ENCODE measurements at regions not wholly inside any gene's neighbourhood (a gene's known extent, or its start where the extent isn't known, plus 50 kb on each side); places are given as distances from the start of the nearest gene placed in this dataset.

DNA sequence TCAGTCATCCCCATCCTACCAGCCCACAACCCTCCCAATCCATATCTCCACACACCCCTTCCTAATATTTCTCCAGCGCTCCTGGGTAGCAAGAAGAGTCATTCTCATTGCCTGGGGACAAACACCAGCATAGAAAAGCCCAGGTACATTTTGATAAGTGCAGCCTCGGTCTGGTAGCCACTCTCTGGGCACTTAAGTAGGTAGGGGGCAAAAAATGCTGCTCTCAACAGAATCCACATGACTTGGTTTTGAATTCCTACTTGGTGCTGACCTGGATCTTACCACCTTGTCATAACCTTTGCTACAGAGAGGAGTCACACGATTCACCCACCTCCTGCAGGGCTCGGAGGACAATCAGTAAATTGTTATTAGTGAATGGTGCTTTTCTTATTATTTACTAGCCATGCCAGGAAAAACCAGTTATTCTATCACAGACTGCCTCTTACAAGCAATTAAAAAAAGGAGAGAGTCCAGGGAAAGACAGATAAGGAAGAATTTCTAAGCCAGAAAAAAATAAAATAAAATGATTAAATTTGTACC lies 249.1 kb downstream of the LY86 start:
- H3K36me3 ChIP-seq = no peaks in the 10 kb centered on the region
- H3K27me3 ChIP-seq = no peaks in the 10 kb centered on the region
- no peak overlapping the region for H3K4me3 ChIP-seq
- no peak for DNase-seq (ENCODE audit: low spot score)
- H3K4me1 ChIP-seq = no peaks in the 10 kb centered on the region
- TF ChIP-seq, protein P1, sequence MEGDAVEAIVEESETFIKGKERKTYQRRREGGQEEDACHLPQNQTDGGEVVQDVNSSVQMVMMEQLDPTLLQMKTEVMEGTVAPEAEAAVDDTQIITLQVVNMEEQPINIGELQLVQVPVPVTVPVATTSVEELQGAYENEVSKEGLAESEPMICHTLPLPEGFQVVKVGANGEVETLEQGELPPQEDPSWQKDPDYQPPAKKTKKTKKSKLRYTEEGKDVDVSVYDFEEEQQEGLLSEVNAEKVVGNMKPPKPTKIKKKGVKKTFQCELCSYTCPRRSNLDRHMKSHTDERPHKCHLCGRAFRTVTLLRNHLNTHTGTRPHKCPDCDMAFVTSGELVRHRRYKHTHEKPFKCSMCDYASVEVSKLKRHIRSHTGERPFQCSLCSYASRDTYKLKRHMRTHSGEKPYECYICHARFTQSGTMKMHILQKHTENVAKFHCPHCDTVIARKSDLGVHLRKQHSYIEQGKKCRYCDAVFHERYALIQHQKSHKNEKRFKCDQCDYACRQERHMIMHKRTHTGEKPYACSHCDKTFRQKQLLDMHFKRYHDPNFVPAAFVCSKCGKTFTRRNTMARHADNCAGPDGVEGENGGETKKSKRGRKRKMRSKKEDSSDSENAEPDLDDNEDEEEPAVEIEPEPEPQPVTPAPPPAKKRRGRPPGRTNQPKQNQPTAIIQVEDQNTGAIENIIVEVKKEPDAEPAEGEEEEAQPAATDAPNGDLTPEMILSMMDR (IDR thresholded peaks at IDR 0.05) = no peak
- no peak overlapping the region for H3K27ac ChIP-seq
- no peaks in the 10 kb centered on the region for H3K9me3 ChIP-seq

DNA sequence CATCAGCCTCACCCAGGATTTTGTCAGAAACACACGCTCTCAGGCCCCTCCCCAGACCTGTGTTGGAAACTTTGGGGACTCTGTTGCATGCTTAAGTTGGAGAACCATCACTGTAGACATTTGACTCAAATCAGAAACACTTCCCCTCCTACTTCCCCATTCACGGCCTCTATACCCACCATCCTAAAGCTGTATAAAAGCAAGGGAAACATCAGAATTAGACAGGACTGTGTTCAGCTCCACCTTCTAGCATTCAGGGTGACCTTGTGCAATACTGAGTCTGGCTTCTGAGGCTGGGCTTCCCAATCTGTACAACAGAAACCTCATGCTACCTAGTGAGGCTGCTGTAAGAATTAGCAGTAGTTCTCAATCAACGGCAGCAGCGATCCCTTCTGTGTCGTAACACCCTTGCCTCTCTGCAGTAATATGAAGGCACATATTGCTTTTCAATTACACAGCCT lies 252.3 kb downstream of the LY86 start:
- no peak for DNase-seq (ENCODE audit: low spot score)
- H3K4me3 ChIP-seq = no peak overlapping the region
- no peaks in the 10 kb centered on the region for H3K27me3 ChIP-seq
- H3K9me3 ChIP-seq = peaks cover 0 to 3% of the 10 kb centered on the region in 2 donors
- H3K27ac ChIP-seq = no peak overlapping the region
- TF ChIP-seq, protein P1 (IDR thresholded peaks at IDR 0.05) = no peak
- no peaks in the 10 kb centered on the region for H3K4me1 ChIP-seq
- no peaks in the 10 kb centered on the region for H3K36me3 ChIP-seq

DNA sequence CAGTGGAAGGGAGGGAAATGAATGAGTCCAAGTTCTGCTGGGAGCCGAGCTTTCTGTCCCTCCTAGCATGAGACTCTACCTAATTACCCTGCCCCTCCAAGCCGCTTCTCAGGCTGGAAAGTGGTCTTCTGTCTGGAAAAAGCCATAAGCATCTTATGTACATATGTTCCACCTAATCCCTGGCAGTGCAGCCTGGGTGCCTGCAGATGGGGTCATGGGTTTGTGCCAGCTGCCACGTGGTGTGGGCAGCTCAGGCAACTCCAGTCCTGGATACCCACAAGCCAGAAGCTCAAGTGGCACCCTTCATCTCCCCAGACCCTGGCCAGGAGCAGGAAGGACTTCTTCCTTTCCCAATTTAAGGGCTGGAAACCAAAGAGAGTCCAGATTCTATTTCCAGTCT lies 253.1 kb downstream of the LY86 start:
- no peaks in the 10 kb centered on the region for H3K4me1 ChIP-seq
- DNase-seq (ENCODE audit: low spot score) = no peak
- no peaks in the 10 kb centered on the region for H3K36me3 ChIP-seq
- TF ChIP-seq, protein P1 (IDR thresholded peaks at IDR 0.05) = no peak
- H3K27me3 ChIP-seq = no peaks in the 10 kb centered on the region
- peaks cover 0 to 6% of the 10 kb centered on the region in 2 donors for H3K9me3 ChIP-seq
- H3K4me3 ChIP-seq = no peak overlapping the region
- H3K27ac ChIP-seq = no peak overlapping the region

DNA sequence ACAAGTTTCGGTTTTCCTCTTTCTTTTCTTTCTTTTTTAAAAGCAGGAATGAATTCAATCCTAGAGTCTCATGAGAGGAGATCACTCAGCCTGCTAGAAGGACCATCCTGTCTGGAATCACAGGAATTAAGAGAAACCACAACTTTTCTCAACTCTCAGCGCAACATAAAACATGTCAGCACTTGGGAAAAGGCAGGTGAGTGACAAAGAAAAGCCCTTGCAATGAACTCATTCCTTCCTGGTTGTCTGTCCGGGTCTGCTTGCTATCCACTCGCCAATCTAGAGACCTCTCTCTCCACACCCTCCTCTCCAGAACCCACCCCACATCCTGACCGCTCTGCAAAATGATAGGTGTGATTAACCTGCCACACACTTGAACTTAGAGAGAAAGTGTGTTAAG lies 253.8 kb downstream of the LY86 start:
- no peaks in the 10 kb centered on the region for H3K4me1 ChIP-seq
- no peaks in the 10 kb centered on the region for H3K36me3 ChIP-seq
- H3K9me3 ChIP-seq = peaks cover 0 to 6% of the 10 kb centered on the region in 2 donors
- TF ChIP-seq, protein P1 (IDR thresholded peaks at IDR 0.05) = no peak
- no peaks in the 10 kb centered on the region for H3K27me3 ChIP-seq
- no peak overlapping the region for H3K4me3 ChIP-seq
- H3K27ac ChIP-seq = no peak overlapping the region
- DNase-seq (ENCODE audit: low spot score) = no peak

DNA sequence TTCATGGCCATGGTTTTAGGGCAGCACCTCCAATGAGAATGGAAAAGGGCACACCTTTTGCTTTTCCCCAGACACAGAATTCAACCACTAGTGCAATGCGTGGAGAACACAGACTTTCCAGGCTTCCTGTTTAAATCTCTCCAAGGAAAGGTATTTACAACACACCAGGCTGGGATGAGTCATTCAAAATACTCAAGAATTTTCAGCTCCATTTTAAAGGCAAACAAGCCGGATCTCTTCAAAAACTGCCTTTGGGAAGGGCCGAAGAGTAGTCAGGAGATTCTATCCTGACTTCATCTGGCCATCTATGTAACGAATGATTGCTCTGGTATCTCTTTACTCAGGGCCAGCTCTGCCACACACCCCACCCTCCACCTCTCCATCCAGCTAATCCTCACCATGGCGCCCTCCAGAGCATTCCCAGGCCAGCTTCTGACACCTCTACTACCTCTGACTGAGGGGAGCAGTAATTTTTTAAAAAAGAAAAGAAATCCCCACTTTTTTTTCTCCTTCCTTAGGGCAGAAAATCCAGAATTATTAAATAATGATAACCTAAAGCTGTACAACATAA lies 254.6 kb downstream of the LY86 start:
- Histone ChIP-seq H3K4me3 (no peak overlapping the region), H3K27ac (no peak overlapping the region), H3K4me1 (no peaks in the 10 kb centered on the region), H3K27me3 (no peaks in the 10 kb centered on the region), H3K9me3 (peaks cover 0 to 6% of the 10 kb centered on the region in 2 donors), H3K36me3 (no peaks in the 10 kb centered on the region)
- DNase-seq (ENCODE audit: low spot score) = no peak
- TF ChIP-seq, protein P1 (IDR thresholded peaks at IDR 0.05) = no peak

DNA sequence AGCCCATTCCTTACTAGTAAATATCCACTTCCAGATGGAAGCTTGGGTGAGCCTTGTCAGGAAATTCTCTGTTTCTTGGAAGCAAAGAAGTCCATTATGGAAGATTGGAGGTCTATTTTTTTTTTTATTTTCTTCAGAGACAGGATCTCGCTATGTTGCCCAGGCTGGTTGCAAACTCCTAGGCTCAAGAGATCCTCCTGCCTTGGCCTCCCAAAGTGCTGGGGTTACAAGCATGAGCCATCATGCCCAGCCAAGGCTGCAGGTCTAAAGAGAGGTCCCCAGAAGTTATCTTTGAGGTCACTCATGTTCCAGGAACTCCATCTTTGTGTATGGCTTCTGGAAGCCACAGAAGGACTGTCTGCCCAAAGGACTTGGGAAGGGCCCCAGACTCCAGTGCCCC lies 255.3 kb downstream of the LY86 start:
- DNase-seq (ENCODE audit: low spot score) = no peak
- H3K27me3 ChIP-seq = no peaks in the 10 kb centered on the region
- TF ChIP-seq, protein P1 (IDR thresholded peaks at IDR 0.05) = no peak
- peaks cover 0 to 6% of the 10 kb centered on the region in 2 donors for H3K9me3 ChIP-seq
- no peaks in the 10 kb centered on the region for H3K36me3 ChIP-seq
- no peaks in the 10 kb centered on the region for H3K4me1 ChIP-seq
- H3K4me3 ChIP-seq = no peak overlapping the region
- H3K27ac ChIP-seq = no peak overlapping the region

Data from right atrium auricular region (tissue), 2 donors.